ENCODE measurements at regions not wholly inside any gene's neighbourhood (a gene's known extent, or its start where the extent isn't known, plus 50 kb on each side); places are given as distances from the start of the nearest gene placed in this dataset.

GRCh38 chr1:214928574-214928973 lies 154.0 kb upstream of the KCNK2 start:
- no peak for DNase-seq (ENCODE audit: low spot score)

GRCh38 chr1:214933375-214933774 lies 149.2 kb upstream of the KCNK2 start:
- DNase-seq (ENCODE audit: low spot score), result no peak

GRCh38 chr1:214934045-214934444 lies 148.5 kb upstream of the KCNK2 start:
- DNase-seq (ENCODE audit: low spot score), result no peak

- DNase-seq (ENCODE audit: low spot score), result no peak
These were observed 147.3 kb upstream of the KCNK2 start for GRCh38 chr1:214935258-214935657.

GRCh38 chr1:214939180-214939579 lies 143.4 kb upstream of the KCNK2 start:
- DNase-seq (ENCODE audit: low spot score), result no peak

- DNase-seq (ENCODE audit: low spot score), result no peak
These were observed 141.5 kb upstream of the KCNK2 start for GRCh38 chr1:214941061-214941460.

GRCh38 chr1:214943054-214943453 lies 139.5 kb upstream of the KCNK2 start:
- DNase-seq (ENCODE audit: low spot score), result no peak

GRCh38 chr1:214946615-214947014 lies 135.9 kb upstream of the KCNK2 start:
- no peak for DNase-seq (ENCODE audit: low spot score)

GRCh38 chr1:214952648-214953047 lies 129.9 kb upstream of the KCNK2 start:
- peak; percentile 35 for DNase-seq (ENCODE audit: low spot score)

- no peak for DNase-seq (ENCODE audit: low spot score)
These were observed 128.5 kb upstream of the KCNK2 start for GRCh38 chr1:214953901-214954616.

GRCh38 chr1:214954617-214954949 lies 128.0 kb upstream of the KCNK2 start:
- no peak for DNase-seq (ENCODE audit: low spot score)

GRCh38 chr1:214957330-214958137 lies 125.0 kb upstream of the KCNK2 start:
- DNase-seq (ENCODE audit: low spot score), result no peak

GRCh38 chr1:214958486-214958885 lies 124.1 kb upstream of the KCNK2 start:
- DNase-seq (ENCODE audit: low spot score), result no peak

GRCh38 chr1:214966346-214966745 lies 116.2 kb upstream of the KCNK2 start:
- DNase-seq (ENCODE audit: low spot score), result no peak

- no peak for DNase-seq (ENCODE audit: low spot score)
These were observed 114.5 kb upstream of the KCNK2 start for GRCh38 chr1:214967865-214968575.

GRCh38 chr1:214970016-214970415 lies 112.5 kb upstream of the KCNK2 start:
- DNase-seq (ENCODE audit: low spot score), result no peak

GRCh38 chr1:214971071-214971470 lies 111.5 kb upstream of the KCNK2 start:
- no peak for DNase-seq (ENCODE audit: low spot score)

- no peak for DNase-seq (ENCODE audit: low spot score)
These were observed 108.5 kb upstream of the KCNK2 start for GRCh38 chr1:214974002-214974401.

GRCh38 chr1:214976665-214977064 lies 105.9 kb upstream of the KCNK2 start:
- DNase-seq (ENCODE audit: low spot score), result no peak

- DNase-seq (ENCODE audit: low spot score), result no peak
These were observed 105.4 kb upstream of the KCNK2 start for GRCh38 chr1:214977110-214977509.

- DNase-seq (ENCODE audit: low spot score), result no peak
These were observed 104.7 kb upstream of the KCNK2 start for GRCh38 chr1:214977700-214978374.

GRCh38 chr1:214979191-214979590 lies 103.3 kb upstream of the KCNK2 start:
- no peak for DNase-seq (ENCODE audit: low spot score)
